ENCODE measurements at regions not wholly inside any gene's neighbourhood (a gene's known extent, or its start where the extent isn't known, plus 50 kb on each side); places are given as distances from the start of the nearest gene placed in this dataset.

DNA sequence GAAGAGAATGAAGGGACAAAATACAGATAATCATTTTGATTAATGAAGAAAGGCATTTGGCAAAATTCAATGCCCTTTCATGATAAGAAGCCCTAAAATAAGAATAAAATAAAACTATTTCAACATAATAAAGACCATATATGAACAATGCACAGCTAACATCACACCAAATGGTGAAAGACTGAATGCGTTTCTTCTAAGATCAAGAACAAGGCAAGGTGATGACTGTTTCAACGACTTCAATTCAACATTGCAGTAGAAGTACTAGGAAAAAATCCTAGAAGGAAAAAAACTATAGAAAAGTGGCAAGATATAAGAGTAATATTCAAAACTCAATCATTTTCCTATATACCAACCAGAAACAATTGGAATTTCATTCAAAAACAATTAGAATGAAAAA lies 280.1 kb upstream of the GRM7 start:
- no peaks in the 10 kb centered on the region for H3K4me1 ChIP-seq (ENCODE audit: control insufficient read depth in 1 of 2, insufficient read depth in 2 of 2, low read length in 2 of 2)
- no peak overlapping the region for H3K27ac ChIP-seq (ENCODE audit: low read depth in 1 of 2, low read length in 2 of 2)
- H3K36me3 Mint-ChIP-seq, result no peaks in the 10 kb centered on the region
- intact Hi-C loops (cut with micrococcal nuclease), result no loop called here
- H3K4me3 ChIP-seq (replicated peaks in 1 of 3; ENCODE audit: low read depth in 2 of 3, low read length in 3 of 3), result no peak overlapping the region
- H3K9me3 Mint-ChIP-seq, result peaks cover 0 to 9% (median 2%) of the 10 kb centered on the region in 7 donors
- no peaks in the 10 kb centered on the region for H3K79me2 ChIP-seq (ENCODE audit: insufficient read depth, low read length)
- no peak overlapping the region for H3K27ac Mint-ChIP-seq
- no peaks in the 10 kb centered on the region for H3K27me3 ChIP-seq (ENCODE audit: control insufficient read depth in 2 of 2, insufficient read depth in 2 of 2, low read length in 2 of 2)
- H4K20me1 ChIP-seq (ENCODE audit: insufficient read depth, low read length), result no peaks in the 10 kb centered on the region
- peaks cover 0 to 5% of the 10 kb centered on the region in 2 donors for H3K9me3 ChIP-seq (replicated peaks in 1 of 2; ENCODE audit: control insufficient read depth in 1 of 2, insufficient read depth in 1 of 2, low read length in 2 of 2)
- no peak overlapping the region for H3K4me3 Mint-ChIP-seq
- no peak overlapping the region for H3K9ac ChIP-seq (ENCODE audit: insufficient read depth, low read length, poor library complexity, severe bottlenecking)
- TF ChIP-seq, protein P1, sequence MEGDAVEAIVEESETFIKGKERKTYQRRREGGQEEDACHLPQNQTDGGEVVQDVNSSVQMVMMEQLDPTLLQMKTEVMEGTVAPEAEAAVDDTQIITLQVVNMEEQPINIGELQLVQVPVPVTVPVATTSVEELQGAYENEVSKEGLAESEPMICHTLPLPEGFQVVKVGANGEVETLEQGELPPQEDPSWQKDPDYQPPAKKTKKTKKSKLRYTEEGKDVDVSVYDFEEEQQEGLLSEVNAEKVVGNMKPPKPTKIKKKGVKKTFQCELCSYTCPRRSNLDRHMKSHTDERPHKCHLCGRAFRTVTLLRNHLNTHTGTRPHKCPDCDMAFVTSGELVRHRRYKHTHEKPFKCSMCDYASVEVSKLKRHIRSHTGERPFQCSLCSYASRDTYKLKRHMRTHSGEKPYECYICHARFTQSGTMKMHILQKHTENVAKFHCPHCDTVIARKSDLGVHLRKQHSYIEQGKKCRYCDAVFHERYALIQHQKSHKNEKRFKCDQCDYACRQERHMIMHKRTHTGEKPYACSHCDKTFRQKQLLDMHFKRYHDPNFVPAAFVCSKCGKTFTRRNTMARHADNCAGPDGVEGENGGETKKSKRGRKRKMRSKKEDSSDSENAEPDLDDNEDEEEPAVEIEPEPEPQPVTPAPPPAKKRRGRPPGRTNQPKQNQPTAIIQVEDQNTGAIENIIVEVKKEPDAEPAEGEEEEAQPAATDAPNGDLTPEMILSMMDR (IDR thresholded peaks at IDR 0.05), result no peak
- no peak overlapping the region for H3K4me2 ChIP-seq (replicated peaks; ENCODE audit: extremely low read depth, low read length, poor library complexity, severe bottlenecking)
- no peaks in the 10 kb centered on the region for H3K36me3 ChIP-seq (replicated peaks in 1 of 2; ENCODE audit: control insufficient read depth in 1 of 2, insufficient read depth in 2 of 2, low read length in 2 of 2)
- DNase-seq, result no peak
- no peak overlapping the region for H2AFZ ChIP-seq (ENCODE audit: insufficient read depth, low read depth, low read length, poor library complexity, severe bottlenecking)
- H3K4me1 Mint-ChIP-seq, result no peaks in the 10 kb centered on the region
- no peaks in the 10 kb centered on the region for H3K27me3 Mint-ChIP-seq (ENCODE audit: low read depth in 3 of 3)
- no CpG with 5 or more reads among the region's 2 CpGs for WGBS (ENCODE audit: insufficient coverage)

DNA sequence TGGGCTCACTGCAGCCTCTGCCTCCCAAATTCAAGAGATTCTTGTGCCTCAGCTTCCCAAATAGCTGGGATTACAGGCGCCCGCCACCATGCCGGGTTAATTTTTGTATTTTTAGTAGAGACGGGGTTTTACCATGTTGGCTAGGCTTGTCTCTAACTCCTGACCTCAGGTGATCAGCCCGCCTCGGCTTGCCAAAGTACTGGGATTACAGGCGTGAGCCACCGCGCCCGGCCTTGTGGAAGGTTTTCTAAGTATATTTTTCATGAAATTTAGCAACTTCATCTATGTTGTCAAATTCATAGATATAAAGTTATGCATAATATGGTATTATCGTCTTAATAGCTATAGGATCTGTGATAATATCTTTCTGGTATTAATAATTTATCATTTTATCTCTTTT lies 275.6 kb upstream of the GRM7 start:
- Histone ChIP-seq H3K9ac (ENCODE audit: insufficient read depth, low read length, poor library complexity, severe bottlenecking) (no peak overlapping the region), H3K4me3 (replicated peaks in 1 of 3; ENCODE audit: low read depth in 2 of 3, low read length in 3 of 3) (no peak overlapping the region), H3K27ac (ENCODE audit: low read depth in 1 of 2, low read length in 2 of 2) (no peak overlapping the region), H3K27me3 (ENCODE audit: control insufficient read depth in 2 of 2, insufficient read depth in 2 of 2, low read length in 2 of 2) (no peaks in the 10 kb centered on the region), H3K79me2 (ENCODE audit: insufficient read depth, low read length) (no peaks in the 10 kb centered on the region), H3K9me3 (replicated peaks in 1 of 2; ENCODE audit: control insufficient read depth in 1 of 2, insufficient read depth in 1 of 2, low read length in 2 of 2) (peaks cover 5 to 6% of the 10 kb centered on the region in 2 donors), H3K4me2 (replicated peaks; ENCODE audit: extremely low read depth, low read length, poor library complexity, severe bottlenecking) (no peak overlapping the region), H2AFZ (ENCODE audit: insufficient read depth, low read depth, low read length, poor library complexity, severe bottlenecking) (no peak overlapping the region), H3K36me3 (replicated peaks in 1 of 2; ENCODE audit: control insufficient read depth in 1 of 2, insufficient read depth in 2 of 2, low read length in 2 of 2) (no peaks in the 10 kb centered on the region), H3K4me1 (ENCODE audit: control insufficient read depth in 1 of 2, insufficient read depth in 2 of 2, low read length in 2 of 2) (no peaks in the 10 kb centered on the region), H4K20me1 (ENCODE audit: insufficient read depth, low read length) (no peaks in the 10 kb centered on the region)
- Mint-ChIP-seq H3K4me1 (no peaks in the 10 kb centered on the region), H3K36me3 (no peaks in the 10 kb centered on the region), H3K9me3 (peaks cover 0 to 14% (median 5%) of the 10 kb centered on the region in 7 donors), H3K27ac (no peak overlapping the region), H3K4me3 (no peak overlapping the region), H3K27me3 (ENCODE audit: low read depth in 3 of 3) (no peaks in the 10 kb centered on the region)
- 100% methylated on average over 3 of the region's 11 CpGs for WGBS (ENCODE audit: insufficient coverage)
- TF ChIP-seq, protein P1 (IDR thresholded peaks at IDR 0.05), result no peak
- no peak for DNase-seq
- intact Hi-C loops (cut with micrococcal nuclease), result no loop called here
